Mesothelial cell of epicardium (in vitro differentiated cells): ENCODE measurements at regions not wholly inside any gene's neighbourhood (a gene's known extent, or its start where the extent isn't known, plus 50 kb on each side); places are given as distances from the start of the nearest gene placed in this dataset.
"Not testable (repeated sequence)": the region's sequence is repeated elsewhere in the genome, so short reads cannot be mapped to it uniquely, and the experiment has no call there.

Source experiments
- DNase-seq, 2 experiments: peaks; one replicate each; pipeline ENCODE4 v3.0.0; 2021; ENCODE audit warnings: low spot score in 2 of 2; ENCODE audit not compliant: unreplicated experiment in 2 of 2
- H3K27ac Mint-ChIP-seq: 2 replicates; pipeline ENCODE4 v1.8.0; 2021; ENCODE audit warnings: mixed read lengths
- H3K27me3 Mint-ChIP-seq: 2 replicates; pipeline ENCODE4 v1.8.0; 2021; ENCODE audit warnings: low read depth, mixed read lengths
- H3K36me3 Mint-ChIP-seq: 2 replicates; pipeline ENCODE4 v1.8.0; 2021; ENCODE audit warnings: mixed read lengths
- H3K4me1 Mint-ChIP-seq: 2 replicates; pipeline ENCODE4 v1.8.0; 2021; ENCODE audit warnings: mixed read lengths
- H3K4me3 Mint-ChIP-seq: 2 replicates; pipeline ENCODE4 v1.8.0; 2021; ENCODE audit warnings: mild to moderate bottlenecking, moderate library complexity, mixed read lengths
- H3K9me3 Mint-ChIP-seq: 2 replicates; pipeline ENCODE4 v1.8.0; 2021; ENCODE audit warnings: mixed read lengths
- TF ChIP-seq, protein P1 (sequence below): fragments of 200-600 bp; sonication (generic); IDR thresholded peaks from one replicate; pipeline ENCODE4 v1.5.0; 2021; ENCODE audit warnings: antibody characterized with exemption; ENCODE audit not compliant: unreplicated experiment

DNA sequence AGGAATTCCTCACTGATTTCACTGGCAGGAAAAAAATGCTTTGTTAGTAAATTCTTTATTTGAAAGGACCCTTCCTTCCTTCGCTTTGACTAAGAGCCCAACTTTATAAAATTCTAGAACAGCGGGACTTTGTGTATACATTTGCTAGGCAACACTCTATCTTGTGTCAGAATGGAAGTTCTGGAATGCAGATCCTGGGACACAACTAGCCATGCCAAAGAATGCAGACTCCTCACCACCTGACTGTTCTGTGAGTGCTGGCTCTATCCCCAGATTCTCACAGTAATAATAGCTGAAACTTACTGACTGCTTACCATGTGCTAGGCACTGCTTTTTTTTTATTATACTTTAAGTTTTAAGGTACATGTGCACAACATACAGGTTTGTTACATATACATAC, 73.3 kb upstream of the ZDHHC15 start:
- Mint-ChIP-seq H3K36me3 (no peaks in the 10 kb centered on the region), H3K9me3 (peaks cover 40% of the 10 kb centered on the region), H3K27me3 (no peaks in the 10 kb centered on the region), H3K4me1 (no peaks in the 10 kb centered on the region), H3K27ac (no peak overlapping the region), H3K4me3 (no peak overlapping the region)
- DNase-seq, result no peak
- TF ChIP-seq, protein P1, sequence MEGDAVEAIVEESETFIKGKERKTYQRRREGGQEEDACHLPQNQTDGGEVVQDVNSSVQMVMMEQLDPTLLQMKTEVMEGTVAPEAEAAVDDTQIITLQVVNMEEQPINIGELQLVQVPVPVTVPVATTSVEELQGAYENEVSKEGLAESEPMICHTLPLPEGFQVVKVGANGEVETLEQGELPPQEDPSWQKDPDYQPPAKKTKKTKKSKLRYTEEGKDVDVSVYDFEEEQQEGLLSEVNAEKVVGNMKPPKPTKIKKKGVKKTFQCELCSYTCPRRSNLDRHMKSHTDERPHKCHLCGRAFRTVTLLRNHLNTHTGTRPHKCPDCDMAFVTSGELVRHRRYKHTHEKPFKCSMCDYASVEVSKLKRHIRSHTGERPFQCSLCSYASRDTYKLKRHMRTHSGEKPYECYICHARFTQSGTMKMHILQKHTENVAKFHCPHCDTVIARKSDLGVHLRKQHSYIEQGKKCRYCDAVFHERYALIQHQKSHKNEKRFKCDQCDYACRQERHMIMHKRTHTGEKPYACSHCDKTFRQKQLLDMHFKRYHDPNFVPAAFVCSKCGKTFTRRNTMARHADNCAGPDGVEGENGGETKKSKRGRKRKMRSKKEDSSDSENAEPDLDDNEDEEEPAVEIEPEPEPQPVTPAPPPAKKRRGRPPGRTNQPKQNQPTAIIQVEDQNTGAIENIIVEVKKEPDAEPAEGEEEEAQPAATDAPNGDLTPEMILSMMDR, result no peak

DNA sequence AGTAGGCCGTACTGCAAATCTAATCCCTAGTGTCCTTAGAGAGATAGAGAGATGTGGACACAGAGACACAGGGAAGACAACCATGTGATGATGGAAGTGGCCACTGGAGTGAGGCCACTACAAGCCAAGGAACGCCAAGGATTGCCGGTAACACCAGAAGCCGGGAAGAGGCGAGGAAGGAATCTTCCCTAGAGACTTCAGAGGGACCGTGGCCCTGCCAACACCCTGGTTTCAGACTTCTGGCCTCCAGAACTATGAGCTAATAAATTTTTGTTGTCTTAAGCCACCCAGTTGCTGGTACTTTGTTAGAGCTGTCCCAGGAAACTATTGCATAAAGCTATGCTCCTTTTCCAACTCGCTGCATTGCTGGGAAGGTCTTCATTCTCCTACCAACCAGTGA, 70.3 kb upstream of the ZDHHC15 start:
- H3K36me3 Mint-ChIP-seq, H3K27ac Mint-ChIP-seq, H3K27me3 Mint-ChIP-seq, H3K4me1 Mint-ChIP-seq, H3K4me3 Mint-ChIP-seq, DNase-seq: not testable (repeated sequence)
- peaks cover 39% of the 10 kb centered on the region for H3K9me3 Mint-ChIP-seq

DNA sequence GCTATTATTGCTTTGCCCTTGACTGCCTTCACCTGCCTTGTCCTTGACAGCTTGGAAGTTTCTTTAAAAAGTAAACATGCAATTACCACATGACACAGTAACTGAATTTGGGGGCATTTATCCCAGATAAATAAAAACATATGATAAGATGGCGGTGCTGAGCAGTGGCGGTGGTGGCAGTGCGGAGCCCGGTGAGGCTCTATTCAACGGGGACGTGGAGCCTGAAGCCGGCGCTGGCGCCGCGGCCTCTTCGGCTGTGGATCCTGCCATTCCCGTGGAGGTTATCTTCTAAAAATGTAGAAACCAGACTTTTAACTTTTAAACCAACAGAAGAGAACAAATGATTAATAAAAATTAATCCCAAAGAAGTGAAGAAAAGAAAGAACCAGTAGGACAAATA, 59.7 kb upstream of the ZDHHC15 start:
- Mint-ChIP-seq H3K4me3 (no peak overlapping the region), H3K9me3 (peaks cover 61% of the 10 kb centered on the region), H3K27ac (no peak overlapping the region), H3K27me3 (no peaks in the 10 kb centered on the region), H3K4me1 (no peaks in the 10 kb centered on the region), H3K36me3 (peaks cover 3% of the 10 kb centered on the region)
- no peak for DNase-seq
- TF ChIP-seq, protein P1, result no peak
